ENCODE measurements at regions not wholly inside any gene's neighbourhood (a gene's known extent, or its start where the extent isn't known, plus 50 kb on each side); places are given as distances from the start of the nearest gene placed in this dataset.

DNA sequence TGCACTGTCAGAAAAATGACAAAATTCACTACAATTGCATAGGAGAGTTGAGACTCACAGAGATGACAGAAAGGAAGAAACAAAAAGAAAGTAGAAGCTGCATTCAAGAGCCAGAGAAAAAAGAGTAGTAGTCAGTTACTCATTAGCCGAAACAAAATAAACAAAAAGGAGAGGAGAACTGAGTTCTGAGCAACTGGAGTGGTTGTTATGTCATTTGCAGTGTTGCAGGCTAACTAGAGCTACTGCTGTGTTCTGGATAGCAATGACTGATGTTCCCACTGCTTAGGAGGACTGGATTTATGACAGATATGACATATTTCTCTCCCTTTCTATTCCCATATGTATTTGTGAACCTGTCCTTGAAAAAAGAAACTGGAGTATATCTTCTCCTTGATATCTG is 482.6 kb downstream of the RFC3 start:
- no peak for DNase-seq (ENCODE audit: low read depth in 1 of 2, low spot score in 1 of 2)

DNA sequence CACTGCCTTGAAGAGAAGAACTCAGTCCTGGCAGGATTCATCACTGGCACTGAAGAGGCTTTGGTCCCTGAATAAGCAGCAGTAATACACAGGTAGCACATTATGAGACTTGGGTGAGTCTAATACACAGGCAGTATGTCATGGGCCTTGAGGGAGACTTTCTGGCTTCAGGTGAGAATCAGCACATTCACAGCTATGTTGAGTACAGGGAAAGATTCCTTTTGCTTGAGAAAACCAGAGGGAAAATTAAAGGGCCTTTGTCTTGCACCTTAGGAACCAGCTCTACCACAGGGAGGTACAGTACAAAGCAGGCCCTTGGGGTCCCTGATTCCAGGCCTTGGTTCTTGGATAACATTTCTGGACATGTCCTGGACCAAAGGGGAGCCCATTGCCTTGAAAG is 484.6 kb downstream of the RFC3 start:
- DNase-seq (ENCODE audit: low read depth in 1 of 2, low spot score in 1 of 2) = no peak

GRCh38 chr13:34303346-34303745 is 485.4 kb downstream of the RFC3 start:
- DNase-seq (ENCODE audit: low read depth in 1 of 2, low spot score in 1 of 2) = no peak

DNA sequence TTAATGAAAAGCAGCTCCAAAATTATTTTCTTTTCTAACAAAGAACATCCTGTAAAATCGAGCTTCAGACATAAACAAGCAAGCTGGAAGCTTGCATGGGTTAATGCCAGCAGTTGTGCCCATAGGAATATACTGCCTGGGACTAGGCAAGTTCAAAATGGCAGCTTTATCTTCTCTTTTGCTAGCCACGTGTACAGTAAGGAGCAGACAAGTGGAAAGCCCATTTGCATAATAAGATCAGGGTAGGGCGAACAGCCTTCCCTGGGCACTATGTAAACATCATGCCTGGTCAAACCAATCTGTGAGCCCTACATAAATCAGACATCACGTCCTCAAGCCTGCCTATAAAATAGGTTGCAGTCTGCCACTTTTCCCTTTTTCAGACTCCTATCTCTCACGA is 489.7 kb downstream of the RFC3 start:
- no peak for DNase-seq (ENCODE audit: low read depth in 1 of 2, low spot score in 1 of 2)

DNA sequence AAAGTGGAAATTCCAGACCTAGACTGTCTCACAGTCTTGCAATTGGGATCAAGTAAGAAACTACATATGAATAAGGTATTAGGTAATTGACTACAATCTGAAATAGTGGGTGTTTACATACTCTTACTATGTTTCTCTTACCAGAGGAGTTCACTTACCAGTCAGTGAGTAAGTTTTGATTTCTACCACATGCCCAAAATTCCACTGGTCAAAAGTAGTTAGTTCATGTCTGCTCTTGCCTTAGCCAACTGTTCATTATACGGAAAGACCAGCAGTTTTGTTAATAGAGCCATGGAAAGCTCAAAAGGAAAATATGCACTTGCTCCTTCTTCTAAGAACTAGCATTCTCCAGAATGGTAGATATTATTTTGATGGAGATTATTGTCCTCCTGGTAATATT is 490.8 kb downstream of the RFC3 start:
- no peak for DNase-seq (ENCODE audit: low read depth in 1 of 2, low spot score in 1 of 2)

- no peak for DNase-seq (ENCODE audit: low read depth in 1 of 2, low spot score in 1 of 2)
These were observed 492.6 kb downstream of the RFC3 start for GRCh38 chr13:34310539-34310938.

- no peak for DNase-seq (ENCODE audit: low read depth in 1 of 2, low spot score in 1 of 2)
These were observed 493.3 kb downstream of the RFC3 start for GRCh38 chr13:34311251-34311650.

GRCh38 chr13:34312578-34312977 is 494.6 kb downstream of the RFC3 start:
- no peak for DNase-seq (ENCODE audit: low read depth in 1 of 2, low spot score in 1 of 2)

DNA sequence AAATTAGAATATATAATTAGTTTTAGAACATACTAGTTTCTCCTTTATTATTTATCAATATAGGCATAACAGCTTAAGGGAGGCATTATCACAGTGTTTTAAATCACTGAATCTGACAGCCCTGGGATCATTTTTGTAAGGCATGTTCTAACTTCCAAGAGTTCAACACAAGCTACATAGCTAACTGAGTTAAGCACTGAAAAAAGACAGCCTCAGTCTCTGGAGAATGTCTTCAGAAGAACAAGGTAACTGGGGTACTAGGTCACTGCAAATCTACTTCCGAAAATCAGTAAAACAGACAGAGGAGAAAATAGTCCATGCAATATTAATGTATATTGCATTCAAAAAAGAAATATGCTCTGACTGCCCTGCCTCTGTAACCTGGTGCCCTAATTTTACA is 502.1 kb downstream of the RFC3 start:
- DNase-seq (ENCODE audit: low read depth in 1 of 2, low spot score in 1 of 2) = no peak

GRCh38 chr13:34322014-34322742 is 504.2 kb downstream of the RFC3 start:
- DNase-seq (ENCODE audit: low read depth in 1 of 2, low spot score in 1 of 2) = no peak

DNA sequence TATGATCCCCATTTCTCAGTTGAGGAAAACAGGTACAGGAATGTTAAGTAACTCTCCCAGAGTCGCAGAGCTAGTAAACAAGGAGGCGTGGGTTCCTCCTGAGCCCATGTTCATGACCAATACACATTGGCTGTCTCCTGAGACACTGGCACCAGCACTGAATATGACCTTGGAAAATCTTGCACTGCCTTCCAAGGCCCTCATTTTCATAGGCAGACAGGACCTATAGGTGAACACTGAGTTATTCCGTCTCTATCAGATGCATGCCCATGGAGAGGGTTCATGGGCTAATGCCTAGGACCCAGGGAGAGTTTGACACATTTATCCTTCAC is 504.8 kb downstream of the RFC3 start:
- DNase-seq (ENCODE audit: low read depth in 1 of 2, low spot score in 1 of 2) = no peak

- no peak for DNase-seq (ENCODE audit: low read depth in 1 of 2, low spot score in 1 of 2)
These were observed 517.4 kb downstream of the RFC3 start for GRCh38 chr13:34335014-34336007.

DNA sequence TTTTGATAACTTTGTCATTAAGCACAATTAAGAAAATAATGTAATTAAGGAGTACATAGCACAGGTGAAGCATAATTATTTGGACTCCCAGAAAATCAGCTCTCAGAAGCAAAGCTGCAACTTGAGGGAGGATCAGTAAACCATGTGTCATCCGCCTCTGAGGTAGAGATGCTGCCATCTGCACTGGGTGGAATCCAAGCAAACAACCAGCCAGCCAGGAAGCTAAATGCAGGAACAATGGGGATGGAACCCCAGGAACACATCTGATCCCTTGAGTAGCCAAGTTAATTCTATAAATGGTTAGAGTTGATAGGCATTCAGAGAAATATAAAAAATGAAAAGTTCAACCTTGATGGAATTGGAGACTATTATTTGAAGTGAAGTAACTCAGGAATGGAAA is 520.2 kb downstream of the RFC3 start:
- no peak for DNase-seq (ENCODE audit: low read depth in 1 of 2, low spot score in 1 of 2)

DNA sequence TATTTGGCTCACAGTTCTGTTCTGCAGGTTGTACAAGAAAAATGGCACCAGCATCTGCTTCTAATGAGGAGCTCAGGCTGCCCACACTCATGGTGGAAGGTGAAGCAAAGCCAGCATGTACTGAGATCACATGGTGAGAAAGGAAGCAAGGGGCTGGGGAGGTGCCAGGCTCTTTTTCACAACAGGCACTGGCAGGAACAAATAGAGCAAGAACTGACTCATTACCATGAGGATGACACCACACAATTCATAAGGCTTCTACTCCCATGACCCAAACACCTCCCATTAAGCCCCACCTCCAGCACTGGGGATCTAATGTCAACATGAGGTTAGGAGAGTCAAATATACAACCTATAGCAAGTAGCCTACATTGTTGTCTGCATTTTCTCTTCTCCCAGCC is 522.6 kb downstream of the RFC3 start:
- DNase-seq (ENCODE audit: low read depth in 1 of 2, low spot score in 1 of 2) = no peak

GRCh38 chr13:34343413-34343940 is 525.5 kb downstream of the RFC3 start:
- DNase-seq (ENCODE audit: low read depth in 1 of 2, low spot score in 1 of 2) = no peak

DNA sequence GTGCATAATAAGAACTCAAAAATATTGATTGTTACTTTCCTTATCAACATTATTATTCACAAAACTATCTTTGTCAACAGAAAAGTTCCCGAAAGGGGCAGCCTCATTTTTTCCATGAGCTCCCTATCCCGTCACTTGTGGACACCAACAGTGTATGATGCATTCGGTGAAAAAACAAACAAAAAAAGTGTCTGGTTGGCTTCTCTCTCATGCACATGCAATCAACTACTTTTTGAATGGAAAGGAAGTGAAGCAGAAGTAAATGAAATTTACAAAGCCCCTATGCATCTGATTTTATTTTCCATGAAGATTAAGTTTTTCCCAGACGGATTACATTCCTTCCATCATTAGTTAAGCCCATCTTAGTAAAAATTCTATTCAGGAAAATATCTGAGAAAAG is 526.9 kb downstream of the RFC3 start:
- DNase-seq (ENCODE audit: low read depth in 1 of 2, low spot score in 1 of 2) = no peak

- no peak for DNase-seq (ENCODE audit: low read depth in 1 of 2, low spot score in 1 of 2)
These were observed 527.5 kb downstream of the RFC3 start for GRCh38 chr13:34345258-34345965.

DNA sequence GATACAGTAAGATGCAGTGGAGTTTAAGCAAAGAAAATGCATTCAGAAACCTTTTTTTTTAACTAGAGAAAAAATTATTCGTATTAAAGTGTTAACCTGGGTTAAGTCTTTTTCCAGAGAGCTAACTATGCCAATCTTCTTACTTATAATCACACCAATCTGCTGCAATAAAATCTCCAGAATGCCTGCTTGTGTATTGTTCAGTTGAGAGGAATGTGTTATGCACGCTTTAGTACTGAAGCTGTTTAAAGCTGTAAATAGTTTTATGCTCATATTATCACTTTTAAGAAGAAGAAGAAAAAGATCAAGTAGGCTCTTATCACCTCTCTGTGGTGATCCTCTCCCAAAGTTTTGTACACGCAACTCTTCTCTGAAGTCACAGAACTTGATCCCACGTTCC is 528.7 kb downstream of the RFC3 start:
- no peak for DNase-seq (ENCODE audit: low read depth in 1 of 2, low spot score in 1 of 2)

- DNase-seq (ENCODE audit: low read depth in 1 of 2, low spot score in 1 of 2) = no peak
These were observed 530.0 kb downstream of the RFC3 start for GRCh38 chr13:34347784-34348573.

GRCh38 chr13:34349091-34349722 is 531.3 kb downstream of the RFC3 start:
- DNase-seq (ENCODE audit: low read depth in 1 of 2, low spot score in 1 of 2) = no peak

Measured in stimulated activated CD4-positive, alpha-beta T cell treated with anti-CD3 and anti-CD28 coated beads, Interleukin-15, amount 100 ng/mL, for 1 hour (primary cell).